Kidney tubule cell (primary cell): ENCODE measurements at regions not wholly inside any gene's neighbourhood (a gene's known extent, or its start where the extent isn't known, plus 50 kb on each side); places are given as distances from the start of the nearest gene placed in this dataset.
"Not testable (repeated sequence)": the region's sequence is repeated elsewhere in the genome, so short reads cannot be mapped to it uniquely, and the experiment has no call there.

Experiments used
- DNase-seq: peaks from one replicate; pipeline ENCODE4 v3.0.0-alpha.2; 2018; ENCODE audit warnings: low spot score

GRCh38 chr4:26176598-26177149, 144.1 kb upstream of the RBPJ start:
- peak; percentile 24 for DNase-seq

DNA sequence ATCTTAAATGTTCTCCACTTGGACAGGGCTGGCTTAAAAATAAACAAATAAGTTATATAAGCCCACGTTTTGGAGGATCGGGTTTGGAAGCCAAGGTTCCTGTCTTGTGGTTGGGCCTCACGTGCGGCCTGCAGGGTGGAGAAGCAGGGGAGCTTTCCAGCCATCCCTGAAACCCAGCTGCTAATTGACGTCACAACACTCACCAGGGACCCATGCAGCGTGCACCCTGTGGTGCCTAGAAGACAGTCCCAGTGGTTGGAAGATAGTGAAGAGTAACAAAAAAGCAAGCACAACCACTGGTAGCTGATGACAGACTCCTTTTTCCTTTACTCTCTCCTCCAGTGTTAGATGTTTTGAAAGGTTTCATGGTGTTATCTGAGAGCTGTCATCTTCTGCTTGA, 142.0 kb upstream of the RBPJ start:
- DNase-seq, result no peak

DNA sequence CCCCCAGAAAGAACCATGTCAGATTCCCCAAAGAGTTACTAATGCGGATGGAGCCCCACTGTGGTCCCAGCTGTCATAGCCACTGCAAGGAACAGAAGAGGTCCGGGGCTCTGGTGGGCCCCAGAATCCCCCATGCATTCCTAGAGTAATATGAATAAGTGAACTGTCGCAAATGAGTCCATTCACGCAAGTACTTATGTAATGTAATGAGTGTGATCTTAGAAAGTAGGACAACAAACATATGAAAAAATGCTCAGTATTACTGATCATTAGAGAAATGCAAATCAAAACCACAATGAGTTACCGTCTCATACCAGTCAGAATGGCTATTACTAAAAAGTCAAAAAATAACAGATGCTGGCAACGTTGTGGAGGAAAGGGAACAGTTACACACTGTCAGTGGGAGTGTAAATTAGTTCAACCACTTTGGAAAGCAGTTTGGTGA, 141.5 kb upstream of the RBPJ start:
- DNase-seq, result no peak

DNA sequence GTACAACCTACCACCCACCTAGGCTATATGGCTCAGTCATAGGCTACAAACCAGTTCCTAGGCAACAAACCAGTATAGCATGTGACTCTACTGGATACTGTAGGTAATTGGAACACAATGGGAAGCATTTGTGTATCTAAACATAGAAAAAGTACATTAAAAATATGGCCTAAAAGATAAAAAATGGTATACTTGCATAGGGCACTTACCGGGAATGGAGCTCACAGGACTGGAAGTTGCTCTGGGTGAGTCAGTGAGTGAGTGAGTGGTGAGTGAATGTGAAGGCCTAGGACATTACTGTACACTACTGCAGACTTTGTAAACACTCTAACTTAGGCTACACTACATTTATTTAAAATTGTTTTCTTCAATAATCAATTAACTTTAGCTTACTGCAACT, 139.2 kb upstream of the RBPJ start:
- DNase-seq, result no peak

- peak; percentile 41 for DNase-seq
These were observed 137.8 kb upstream of the RBPJ start for GRCh38 chr4:26183017-26183416.

- peak; percentile 15 for DNase-seq
These were observed 135.4 kb upstream of the RBPJ start for GRCh38 chr4:26185436-26185835.

GRCh38 chr4:26191353-26191752, 129.5 kb upstream of the RBPJ start:
- DNase-seq, result peak; percentile 56

- DNase-seq, result no peak
These were observed 127.6 kb upstream of the RBPJ start for GRCh38 chr4:26192899-26193869.

- DNase-seq, result no peak
These were observed 126.0 kb upstream of the RBPJ start for GRCh38 chr4:26194764-26195163.

DNA sequence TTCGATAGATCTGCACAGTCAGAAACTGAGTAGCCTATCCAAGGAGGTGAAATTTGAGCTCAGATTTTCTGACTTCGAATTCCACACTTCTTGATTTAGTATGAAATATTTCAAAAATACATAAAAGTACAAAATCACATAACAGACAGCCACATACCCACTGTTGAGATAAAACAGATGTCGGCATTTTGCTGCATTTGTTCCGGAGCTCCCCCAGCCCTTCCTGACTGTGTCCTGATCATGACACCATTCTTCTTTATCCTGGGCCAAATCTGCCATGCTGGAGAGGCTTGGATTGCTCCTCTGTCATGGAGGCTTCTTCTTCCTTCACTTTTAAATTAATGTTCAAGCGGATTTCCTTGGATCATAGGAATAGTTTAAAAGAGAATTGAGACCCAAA, 124.2 kb upstream of the RBPJ start:
- no peak for DNase-seq

- peak; percentile 96 for DNase-seq
These were observed 123.6 kb upstream of the RBPJ start for GRCh38 chr4:26197018-26197779.

DNA sequence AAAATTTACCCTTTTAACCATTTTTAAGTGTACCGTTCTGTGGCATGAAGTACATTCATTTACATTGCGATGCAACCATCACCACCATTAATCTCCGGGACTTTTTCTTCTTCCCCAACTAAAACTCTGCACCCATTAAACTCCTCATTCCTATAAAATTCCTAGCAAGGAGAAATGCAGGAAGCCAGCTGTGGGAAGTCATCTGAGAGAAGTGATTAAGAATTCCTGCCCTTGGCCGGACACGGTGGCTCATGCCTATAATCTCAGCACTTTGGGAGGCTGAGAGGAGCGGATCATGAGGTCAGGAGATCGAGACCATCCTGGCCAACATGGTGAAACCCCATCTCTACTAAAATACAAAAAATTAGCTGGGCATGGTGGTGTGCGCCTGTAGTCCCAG, 121.9 kb upstream of the RBPJ start:
- DNase-seq, result not testable (repeated sequence)

GRCh38 chr4:26199596-26199995, 121.2 kb upstream of the RBPJ start:
- DNase-seq, result no peak

GRCh38 chr4:26201120-26201519, 119.7 kb upstream of the RBPJ start:
- peak; percentile 43 for DNase-seq

- no peak for DNase-seq
These were observed 116.5 kb upstream of the RBPJ start for GRCh38 chr4:26204249-26204825.

DNA sequence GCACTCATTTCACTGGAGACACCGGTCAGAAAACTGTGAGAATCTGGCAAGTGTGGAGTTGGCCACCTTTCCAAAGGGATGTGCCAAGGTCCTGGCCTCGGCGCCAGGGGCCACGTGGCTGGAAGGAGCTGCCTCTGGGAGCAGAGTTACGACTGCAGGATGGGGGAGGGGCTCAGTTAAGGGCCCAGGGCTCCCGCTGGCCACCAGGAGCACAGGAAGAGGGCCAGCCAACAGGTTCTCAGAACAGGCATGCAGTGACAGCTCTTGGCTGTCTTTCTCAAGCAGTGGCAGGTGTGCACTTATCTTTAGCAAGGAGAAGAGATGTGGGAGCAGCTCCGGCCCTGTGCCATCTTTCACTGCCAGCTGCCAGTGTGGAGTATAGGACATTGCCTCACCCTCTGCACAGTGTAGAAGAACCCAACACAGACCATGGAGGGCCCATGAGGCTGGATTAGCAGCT, 115.9 kb upstream of the RBPJ start:
- no peak for DNase-seq

GRCh38 chr4:26206339-26206738, 114.5 kb upstream of the RBPJ start:
- no peak for DNase-seq

GRCh38 chr4:26206999-26207398, 113.8 kb upstream of the RBPJ start:
- DNase-seq, result no peak

DNA sequence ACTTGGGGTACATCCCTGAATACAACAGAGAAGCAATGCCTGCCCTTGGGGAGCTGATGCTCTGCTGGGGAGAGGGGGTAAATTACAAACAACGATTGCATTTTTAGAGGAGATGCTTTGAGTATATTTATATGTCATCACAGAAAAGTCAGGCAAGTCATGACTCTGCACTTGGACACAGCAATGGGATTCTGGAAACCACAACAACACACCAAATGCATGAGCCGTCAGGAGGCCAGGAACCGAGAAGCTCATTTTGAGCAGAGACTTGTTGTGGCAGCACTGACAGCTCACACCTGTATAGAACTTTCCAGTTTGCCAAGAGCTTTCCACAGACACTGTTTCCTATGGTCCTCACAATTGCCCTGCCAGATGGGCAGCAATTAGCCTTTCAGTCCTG, 113.2 kb upstream of the RBPJ start:
- DNase-seq, result no peak

DNA sequence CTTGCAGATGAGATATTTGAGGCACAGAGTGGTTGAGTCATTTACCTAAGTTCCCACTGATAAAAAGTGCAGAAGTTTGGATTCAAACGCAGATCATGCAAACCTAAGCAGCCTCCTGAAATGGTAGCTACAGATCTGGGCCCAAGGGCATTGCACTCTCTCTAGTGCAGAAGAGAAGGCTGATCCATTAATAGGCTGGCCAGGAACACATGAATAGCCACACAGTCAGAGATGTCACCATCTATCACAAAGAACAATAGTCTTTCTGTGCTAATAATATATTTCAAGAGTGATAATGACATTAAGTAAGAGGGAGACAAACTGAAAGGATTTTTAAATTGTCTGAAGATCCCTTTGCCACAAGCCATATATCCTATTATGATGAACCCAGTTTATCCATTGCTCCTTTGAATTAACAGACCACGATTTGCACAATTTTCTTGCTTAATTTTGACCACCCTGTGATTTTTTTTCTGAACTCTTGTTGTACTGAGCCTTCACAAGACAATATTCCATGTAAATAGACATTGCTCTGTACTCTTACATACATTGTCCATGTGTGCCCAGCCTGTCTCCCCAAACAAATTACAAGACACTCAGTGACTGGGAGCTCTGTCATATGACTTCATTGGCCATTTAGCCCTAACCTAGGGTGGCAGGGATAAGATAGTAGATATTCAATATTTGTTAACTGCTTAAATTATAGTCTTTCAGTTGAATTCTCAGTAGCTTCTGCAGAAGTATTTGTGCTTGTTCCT, 112.4 kb upstream of the RBPJ start:
- no peak for DNase-seq

- not testable (repeated sequence) for DNase-seq
These were observed 111.4 kb upstream of the RBPJ start for GRCh38 chr4:26209378-26209777.

- DNase-seq, result no peak
These were observed 108.3 kb upstream of the RBPJ start for GRCh38 chr4:26212528-26212927.
